NCI-H69 (cell line): ENCODE measurements at regions not wholly inside any gene's neighbourhood (a gene's known extent, or its start where the extent isn't known, plus 50 kb on each side); places are given as distances from the start of the nearest gene placed in this dataset.

Experiments
- DNase-seq: peaks from one replicate; lab custom pipeline; 2025; lab: John Stamatoyannopoulos, UW

DNA sequence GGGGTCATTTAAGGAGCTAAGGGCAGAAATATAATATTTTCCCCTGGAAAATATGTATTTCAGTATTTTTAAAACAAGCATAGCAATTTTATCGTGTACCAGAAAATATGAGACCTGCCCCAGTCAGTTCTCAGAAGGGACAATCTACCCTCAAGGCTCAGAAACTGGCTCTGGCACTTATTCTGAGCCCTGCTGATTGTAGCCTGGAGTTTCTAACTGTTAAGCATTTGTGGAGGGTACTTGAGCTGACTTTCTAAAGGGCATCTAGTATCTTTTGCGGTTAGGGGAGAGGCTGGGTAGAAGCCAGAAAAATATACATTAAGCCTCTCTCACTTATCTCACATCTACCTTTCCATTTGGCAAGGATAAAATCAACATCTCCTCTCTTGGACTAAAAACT is 71.3 kb upstream of the FSHB start:
- no peak for DNase-seq

- DNase-seq: no peak
These were observed 65.2 kb upstream of the FSHB start for GRCh38 chr11:30165652-30166051.

GRCh38 chr11:30171661-30172060 is 59.2 kb upstream of the FSHB start:
- no peak for DNase-seq

DNA sequence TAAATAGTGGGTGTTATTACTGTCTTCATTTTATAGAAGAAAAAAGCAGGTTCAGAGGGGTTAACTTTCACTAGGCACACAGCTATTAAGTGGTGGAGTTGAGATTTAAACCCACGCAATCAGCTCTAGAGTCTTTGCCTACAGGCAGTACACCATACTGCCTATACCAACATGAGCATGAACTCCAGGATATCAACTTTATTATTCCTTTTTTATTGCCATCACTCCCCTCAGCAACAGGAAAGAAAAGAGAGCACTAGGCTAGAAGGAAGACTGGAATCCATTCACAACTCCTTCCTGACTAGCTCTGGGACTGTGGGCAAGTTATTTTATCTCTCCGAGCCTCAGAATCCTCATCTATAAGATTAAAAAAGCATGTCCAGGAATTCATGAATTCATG is 58.7 kb upstream of the FSHB start:
- no peak for DNase-seq

GRCh38 chr11:30172883-30173311 is 57.9 kb upstream of the FSHB start:
- no peak for DNase-seq

DNA sequence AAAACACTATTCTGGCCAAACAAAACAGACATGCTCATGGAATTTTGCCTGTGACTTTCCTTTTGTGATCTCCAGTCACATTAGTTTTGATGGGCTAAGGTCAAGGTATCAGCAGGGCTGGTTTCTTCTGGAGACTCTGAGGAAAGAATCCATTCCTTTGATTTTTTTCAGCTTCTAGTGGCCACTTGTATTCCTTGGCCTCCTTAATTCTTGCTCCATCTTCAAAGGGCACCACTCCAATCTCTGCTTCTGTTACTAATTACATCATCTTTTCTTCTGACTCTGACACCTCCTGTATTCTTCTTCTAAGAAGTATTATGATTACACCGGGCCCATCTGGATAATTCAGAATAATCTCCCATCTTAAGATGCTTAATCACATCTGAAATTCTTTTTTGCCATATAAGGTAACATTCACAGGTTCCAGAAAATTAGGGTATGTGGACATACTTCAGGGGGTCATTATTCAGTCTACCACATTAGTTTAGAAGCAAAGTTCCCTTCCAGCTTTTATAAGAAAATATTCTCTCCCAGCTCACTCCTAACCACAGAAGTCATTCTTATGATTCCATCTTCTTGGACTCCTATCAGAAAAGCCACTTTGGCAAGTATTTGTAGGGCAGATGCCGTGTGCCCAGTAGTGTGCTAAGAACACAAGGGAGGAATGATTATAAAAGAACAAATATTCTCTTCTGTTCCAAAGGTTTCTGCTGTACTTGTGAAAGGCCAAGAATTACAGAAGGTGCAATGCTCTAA is 56.4 kb upstream of the FSHB start:
- no peak for DNase-seq
